AG04450 (cell line): ENCODE measurements at regions not wholly inside any gene's neighbourhood (a gene's known extent, or its start where the extent isn't known, plus 50 kb on each side); places are given as distances from the start of the nearest gene placed in this dataset.

Source experiments
- CTCF ChIA-PET: fragments of 300-600, 350-600 bp; formaldehyde crosslinking; extraction: SDS; loops from one replicate; lab custom pipeline; 2022; ENCODE audit warnings: antibody characterized with exemption, inconsistent platforms; lab: Charles Lee
- POLR2A ChIA-PET: fragments of 350-600 bp; formaldehyde crosslinking; extraction: SDS; loops from one replicate; lab custom pipeline; 2021; ENCODE audit warnings: antibody characterized with exemption, inconsistent platforms; lab: Yijun Ruan, JAX
- DNase-seq: peaks from one replicate; pipeline ENCODE4 v3.0.0-alpha.2; 2011; ENCODE audit warnings: low read depth, low spot score
- H3K27ac ChIP-seq: one replicate; pipeline ENCODE4 v1.5.1; 2012; ENCODE audit warnings: low read depth, low read length, control low read depth
- H3K27me3 ChIP-seq: one replicate; pipeline ENCODE4 v1.6.0; 2012; ENCODE audit warnings: low read length; ENCODE audit not compliant: control insufficient read depth, insufficient read depth
- H3K4me3 ChIP-seq: 2 replicates; pipeline ENCODE4 v1.5.1; 2011; ENCODE audit warnings: mild to moderate bottlenecking, low read depth, low read length, control low read depth
- H3K9me3 ChIP-seq: 2 replicates; pipeline ENCODE4 v1.5.1; 2012; ENCODE audit warnings: low read length; ENCODE audit not compliant: control insufficient read depth, insufficient read depth
- CTCF ChIP-seq: IDR thresholded peaks from 2 replicates; pipeline ENCODE4 v1.5.1; 2011; ENCODE audit warnings: low read depth, low read length, control low read depth, inconsistent platforms

GRCh38 chr10:113234481-113234880 is 284.4 kb downstream of the TCF7L2 start:
- DNase-seq, result no peak
- no peak overlapping the region for H3K27ac ChIP-seq
- peaks cover 6% of the 10 kb centered on the region for H3K27me3 ChIP-seq
- no peak for TF ChIP-seq CTCF
- CTCF ChIA-PET, result no interaction called here
- POLR2A ChIA-PET, result no interaction called here
- no peak overlapping the region for H3K4me3 ChIP-seq
- H3K9me3 ChIP-seq, result no peaks in the 10 kb centered on the region

- ChIA-PET POLR2A (no interaction called here), CTCF (no interaction called here)
- Histone ChIP-seq H3K4me3 (no peak overlapping the region), H3K27ac (no peak overlapping the region), H3K9me3 (no peaks in the 10 kb centered on the region), H3K27me3 (peaks cover 1% of the 10 kb centered on the region)
- DNase-seq, result no peak
- no peak for TF ChIP-seq CTCF
These were observed 285.5 kb downstream of the TCF7L2 start for GRCh38 chr10:113235508-113235907.

GRCh38 chr10:113236998-113237397 is 287.0 kb downstream of the TCF7L2 start:
- Histone ChIP-seq H3K4me3 (no peak overlapping the region), H3K27me3 (no peaks in the 10 kb centered on the region), H3K9me3 (no peaks in the 10 kb centered on the region), H3K27ac (no peak overlapping the region)
- no peak for DNase-seq
- CTCF ChIA-PET, result no interaction called here
- POLR2A ChIA-PET, result no interaction called here
- TF ChIP-seq CTCF, result no peak

GRCh38 chr10:113239566-113240350 is 289.7 kb downstream of the TCF7L2 start:
- CTCF ChIA-PET, result no interaction called here
- POLR2A ChIA-PET, result no interaction called here

More at GRCh38 chr10:113239566-113240350, 289.7 kb downstream of the TCF7L2 start:
- peaks cover 2% of the 10 kb centered on the region for H3K27me3 ChIP-seq
- H3K4me3 ChIP-seq, result no peak overlapping the region
- no peak overlapping the region for H3K27ac ChIP-seq
- H3K9me3 ChIP-seq, result no peaks in the 10 kb centered on the region
- no peak for DNase-seq
- TF ChIP-seq CTCF, result no peak
